H9 (cell line): ENCODE measurements at regions not wholly inside any gene's neighbourhood (a gene's known extent, or its start where the extent isn't known, plus 50 kb on each side); places are given as distances from the start of the nearest gene placed in this dataset.

Experiments
- DNase-seq: peaks from one replicate; pipeline ENCODE4 v3.0.0-alpha.2; 2017
- H2AFZ ChIP-seq: one replicate; pipeline ENCODE4 v1.6.1; 2013; ENCODE audit warnings: mild to moderate bottlenecking, low read length, control low read depth, moderate library complexity
- H2AK5ac ChIP-seq: 2 replicates; pipeline ENCODE4 v1.6.1; 2013; ENCODE audit warnings: low read length, control low read depth, mixed read lengths; ENCODE audit not compliant: insufficient read length
- H2BK120ac ChIP-seq: one replicate; pipeline ENCODE4 v1.6.1; 2013; ENCODE audit warnings: low read depth, mild to moderate bottlenecking, low read length, control low read depth, inconsistent platforms; ENCODE audit not compliant: poor library complexity, severe bottlenecking
- H2BK12ac ChIP-seq: 2 replicates; pipeline ENCODE4 v1.6.1; 2013; ENCODE audit warnings: low read length, control low read depth, mixed read lengths, low read depth; ENCODE audit not compliant: insufficient read length
- H2BK15ac ChIP-seq: 2 replicates; pipeline ENCODE4 v1.6.1; 2013; ENCODE audit warnings: low read depth, low read length, control low read depth
- H2BK20ac ChIP-seq: one replicate; pipeline ENCODE4 v1.6.1; 2013; ENCODE audit warnings: low read depth, mild to moderate bottlenecking, low read length, control low read depth, inconsistent platforms; ENCODE audit not compliant: poor library complexity, severe bottlenecking
- H2BK5ac ChIP-seq: 2 replicates; pipeline ENCODE4 v1.6.1; 2013; ENCODE audit warnings: low read length, control low read depth, mixed read lengths; ENCODE audit not compliant: insufficient read length
- H3K14ac ChIP-seq: 2 replicates; pipeline ENCODE4 v1.6.1; 2013; ENCODE audit warnings: low read length, control low read depth; ENCODE audit not compliant: insufficient read depth
- H3K18ac ChIP-seq: 2 replicates; pipeline ENCODE4 v1.6.1; 2013; ENCODE audit warnings: low read depth, mild to moderate bottlenecking, mixed read lengths, low read length, control low read depth; ENCODE audit not compliant: insufficient read length
- H3K23ac ChIP-seq: 2 replicates; pipeline ENCODE4 v1.6.1; 2013; ENCODE audit warnings: low read length, control low read depth, mixed read lengths, low read depth; ENCODE audit not compliant: insufficient read length
- H3K23me2 ChIP-seq: 2 replicates; pipeline ENCODE4 v1.6.1; 2013; ENCODE audit warnings: low read depth, mild to moderate bottlenecking, mixed read lengths, low read length, control low read depth; ENCODE audit not compliant: insufficient read length, poor library complexity, severe bottlenecking
- H3K27ac ChIP-seq: 2 replicates; pipeline ENCODE4 v1.5.1; 2013; ENCODE audit warnings: low read length, control low read depth, mixed read lengths, low read depth; ENCODE audit not compliant: insufficient read length
- H3K27me3 ChIP-seq: 2 replicates; pipeline ENCODE4 v1.6.1; 2013; ENCODE audit warnings: low read length, control low read depth, inconsistent platforms; ENCODE audit not compliant: insufficient read depth
- H3K4ac ChIP-seq: 2 replicates; pipeline ENCODE4 v1.6.1; 2013; ENCODE audit warnings: low read depth, mild to moderate bottlenecking, control low read depth, inconsistent platforms, low read length, moderate library complexity
- H3K4me1 ChIP-seq: 2 replicates; pipeline ENCODE4 v1.6.1; 2013; ENCODE audit warnings: low read length, control low read depth, inconsistent platforms; ENCODE audit not compliant: insufficient read depth
- H3K4me2 ChIP-seq: 2 replicates; pipeline ENCODE4 v1.6.1; 2013; ENCODE audit warnings: low read length, control low read depth, mixed read lengths; ENCODE audit not compliant: insufficient read length, insufficient read depth
- H3K56ac ChIP-seq: 2 replicates; pipeline ENCODE4 v1.6.1; 2013; ENCODE audit warnings: low read depth, mild to moderate bottlenecking, mixed read lengths, low read length, control low read depth; ENCODE audit not compliant: insufficient read length
- H3K79me1 ChIP-seq: 2 replicates; pipeline ENCODE4 v1.6.1; 2013; ENCODE audit warnings: low read depth, mild to moderate bottlenecking, moderate library complexity, low read length, control low read depth, inconsistent platforms; ENCODE audit not compliant: insufficient read depth, poor library complexity, severe bottlenecking
- H3K79me2 ChIP-seq: 2 replicates; pipeline ENCODE4 v1.6.1; 2013; ENCODE audit warnings: low read length, control low read depth, inconsistent platforms; ENCODE audit not compliant: insufficient read depth
- H3K9ac ChIP-seq: 2 replicates; pipeline ENCODE4 v1.6.1; 2013; ENCODE audit warnings: low read length, control low read depth, mixed read lengths; ENCODE audit not compliant: insufficient read length; ENCODE audit errors: extremely low read depth
- H3K9me3 ChIP-seq: one replicate; pipeline ENCODE4 v1.6.1; 2013; ENCODE audit warnings: low read depth, low read length, inconsistent platforms; ENCODE audit not compliant: control insufficient read depth
- H3T11ph ChIP-seq: one replicate; pipeline ENCODE4 v1.6.1; 2013; ENCODE audit warnings: mild to moderate bottlenecking, low read length, control low read depth, inconsistent platforms
- H4K20me1 ChIP-seq: one replicate; pipeline ENCODE4 v1.6.1; 2013; ENCODE audit not compliant: control insufficient read depth, insufficient read length, insufficient read depth
- H4K5ac ChIP-seq: 2 replicates; pipeline ENCODE4 v1.6.1; 2013; ENCODE audit warnings: low read depth, mild to moderate bottlenecking, mixed read lengths, low read length, control low read depth; ENCODE audit not compliant: insufficient read length
- H4K8ac ChIP-seq: replicated peaks from 2 replicates; pipeline ENCODE4 v1.6.1; 2013; ENCODE audit warnings: low read length, control low read depth, mixed read lengths, low read depth; ENCODE audit not compliant: insufficient read length
- H4K91ac ChIP-seq: 2 replicates; pipeline ENCODE4 v1.6.1; 2013; ENCODE audit warnings: low read depth, mild to moderate bottlenecking, moderate library complexity, mixed read lengths, low read length, control low read depth; ENCODE audit not compliant: insufficient read length
- H3K27ac Mint-ChIP-seq, 3 experiments: 2 replicates in 2 of 3; 3 replicates in 1 of 3; pipeline ENCODE4 v1.8.0; 2020 to 2021; ENCODE audit warnings: mixed read lengths in 3 of 3, mild to moderate bottlenecking in 1 of 3, moderate library complexity in 1 of 3
- H3K27me3 Mint-ChIP-seq: 2 replicates; pipeline ENCODE4 v1.8.0; 2021; ENCODE audit warnings: low read depth, mild to moderate bottlenecking, moderate library complexity, mixed read lengths
- H3K36me3 Mint-ChIP-seq, 3 experiments: 2 replicates in 2 of 3; 3 replicates in 1 of 3; pipeline ENCODE4 v1.8.0; 2020 to 2021; ENCODE audit warnings: low read depth in 3 of 3, mixed read lengths in 3 of 3; ENCODE audit not compliant: insufficient read depth in 1 of 3
- H3K4me1 Mint-ChIP-seq, 2 experiments: 2 replicates each; pipeline ENCODE4 v1.8.0; 2020; ENCODE audit warnings: mixed read lengths in 2 of 2
- H3K4me3 Mint-ChIP-seq, 2 experiments: 2 replicates in 1 of 2; 3 replicates in 1 of 2; pipeline ENCODE4 v1.8.0; 2020 to 2021; ENCODE audit warnings: mild to moderate bottlenecking in 2 of 2, mixed read lengths in 2 of 2, moderate library complexity in 1 of 2
- H3K9me3 Mint-ChIP-seq, 2 experiments: 2 replicates in 1 of 2; 3 replicates in 1 of 2; pipeline ENCODE4 v1.8.0; 2020; ENCODE audit warnings: mild to moderate bottlenecking in 2 of 2, mixed read lengths in 2 of 2, moderate library complexity in 1 of 2
- WGBS: extraction: QIAGEN DNeasy Blood & Tissue Kit; methylation state at CpG from one replicate; pipeline ENCODE4 v1.1.7; 2013; ENCODE audit warnings: missing lambda C conversion rate, low lambda C conversion rate, mixed read lengths; ENCODE audit not compliant: insufficient read length; ENCODE audit errors: extremely low coverage; 5-methylcytosine and 5-hydroxymethylcytosine counted together
- TF ChIP-seq, protein P1 (sequence below): fragments of 200-600 bp; sonication (generic); conservative IDR thresholded peaks from 3 replicates; pipeline ENCODE4 v1.8.0; 2021; ENCODE audit warnings: antibody characterized with exemption, mild to moderate bottlenecking

DNA sequence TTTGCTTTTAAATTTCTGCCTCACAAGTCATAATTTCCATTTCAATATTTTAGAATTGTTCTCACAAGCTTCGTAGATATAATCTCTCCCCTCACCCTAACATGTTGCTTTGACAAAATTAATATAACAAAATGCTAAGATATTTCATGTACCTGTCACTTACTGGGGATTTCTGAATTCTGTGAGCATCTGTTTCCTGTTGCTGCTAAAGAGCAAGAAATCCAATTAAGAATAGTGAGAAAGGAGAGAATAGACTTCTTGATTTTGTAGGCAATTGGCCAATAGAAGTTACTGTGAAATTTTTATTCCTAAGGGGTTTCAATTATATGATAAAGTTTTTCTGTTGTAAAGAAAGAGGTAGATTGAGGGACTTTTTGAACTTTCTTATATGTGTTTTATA, 796.5 kb upstream of the ARRDC3 start:
- H3T11ph ChIP-seq = no peak overlapping the region
- no peak overlapping the region for H2BK15ac ChIP-seq

More for the DNA sequence above, 796.5 kb upstream of the ARRDC3 start:
- Mint-ChIP-seq H3K4me3 (no peak overlapping the region), H3K27ac (no peak overlapping the region), H3K4me1 (no peaks in the 10 kb centered on the region), H3K9me3 (no peaks in the 10 kb centered on the region), H3K27me3 (no peaks in the 10 kb centered on the region), H3K36me3 (no peaks in the 10 kb centered on the region)
- H3K4me1 ChIP-seq = no peaks in the 10 kb centered on the region
- H2AFZ ChIP-seq = no peak overlapping the region
- H4K91ac ChIP-seq = no peak overlapping the region
- H3K56ac ChIP-seq = no peak overlapping the region
- WGBS = no CpG with 5 or more reads among the region's 1 CpG
- H3K27ac ChIP-seq = no peak overlapping the region
- H3K14ac ChIP-seq = no peak overlapping the region
- H3K9me3 ChIP-seq = no peaks in the 10 kb centered on the region
- no peaks in the 10 kb centered on the region for H3K79me2 ChIP-seq
- H2BK20ac ChIP-seq = no peak overlapping the region
- no peak overlapping the region for H3K23ac ChIP-seq
- H3K4me2 ChIP-seq = no peak overlapping the region
- no peak overlapping the region for H2BK12ac ChIP-seq
- H3K27me3 ChIP-seq = no peaks in the 10 kb centered on the region
- TF ChIP-seq, protein P1, sequence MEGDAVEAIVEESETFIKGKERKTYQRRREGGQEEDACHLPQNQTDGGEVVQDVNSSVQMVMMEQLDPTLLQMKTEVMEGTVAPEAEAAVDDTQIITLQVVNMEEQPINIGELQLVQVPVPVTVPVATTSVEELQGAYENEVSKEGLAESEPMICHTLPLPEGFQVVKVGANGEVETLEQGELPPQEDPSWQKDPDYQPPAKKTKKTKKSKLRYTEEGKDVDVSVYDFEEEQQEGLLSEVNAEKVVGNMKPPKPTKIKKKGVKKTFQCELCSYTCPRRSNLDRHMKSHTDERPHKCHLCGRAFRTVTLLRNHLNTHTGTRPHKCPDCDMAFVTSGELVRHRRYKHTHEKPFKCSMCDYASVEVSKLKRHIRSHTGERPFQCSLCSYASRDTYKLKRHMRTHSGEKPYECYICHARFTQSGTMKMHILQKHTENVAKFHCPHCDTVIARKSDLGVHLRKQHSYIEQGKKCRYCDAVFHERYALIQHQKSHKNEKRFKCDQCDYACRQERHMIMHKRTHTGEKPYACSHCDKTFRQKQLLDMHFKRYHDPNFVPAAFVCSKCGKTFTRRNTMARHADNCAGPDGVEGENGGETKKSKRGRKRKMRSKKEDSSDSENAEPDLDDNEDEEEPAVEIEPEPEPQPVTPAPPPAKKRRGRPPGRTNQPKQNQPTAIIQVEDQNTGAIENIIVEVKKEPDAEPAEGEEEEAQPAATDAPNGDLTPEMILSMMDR = no peak
- no peaks in the 10 kb centered on the region for H4K20me1 ChIP-seq
- H2BK120ac ChIP-seq = no peak overlapping the region
- no peak for DNase-seq
- H4K5ac ChIP-seq = no peak overlapping the region
- no peak overlapping the region for H4K8ac ChIP-seq
- no peak overlapping the region for H3K4ac ChIP-seq
- no peaks in the 10 kb centered on the region for H3K79me1 ChIP-seq
- no peak overlapping the region for H3K9ac ChIP-seq
- H3K18ac ChIP-seq = no peak overlapping the region
- H2AK5ac ChIP-seq = no peak overlapping the region
- H3K23me2 ChIP-seq = no peaks in the 10 kb centered on the region
- H2BK5ac ChIP-seq = no peak overlapping the region
